CD4-positive, alpha-beta T cell treated with Interleukin-4 for 4 hours (primary cell): ENCODE measurements at regions not wholly inside any gene's neighbourhood (a gene's known extent, or its start where the extent isn't known, plus 50 kb on each side); places are given as distances from the start of the nearest gene placed in this dataset.

Experiments
- DNase-seq: peaks from one replicate; pipeline ENCODE4 v3.0.0-alpha.2; 2020

GRCh38 chr20:11329271-11329670, 588.4 kb upstream of the BTBD3 start:
- no peak for DNase-seq

GRCh38 chr20:11331096-11331495, 586.6 kb upstream of the BTBD3 start:
- no peak for DNase-seq

- DNase-seq, result no peak
Observed at GRCh38 chr20:11332381-11332780, 585.3 kb upstream of the BTBD3 start.

- DNase-seq, result no peak
Observed at GRCh38 chr20:11333634-11334033, 584.1 kb upstream of the BTBD3 start.

- no peak for DNase-seq
Observed at GRCh38 chr20:11337361-11338130, 580.1 kb upstream of the BTBD3 start.

GRCh38 chr20:11338496-11339306, 579.0 kb upstream of the BTBD3 start:
- no peak for DNase-seq

- no peak for DNase-seq
Observed at GRCh38 chr20:11344939-11345338, 572.8 kb upstream of the BTBD3 start.

- DNase-seq, result no peak
Observed at GRCh38 chr20:11347738-11348137, 570.0 kb upstream of the BTBD3 start.

GRCh38 chr20:11350126-11351005, 567.3 kb upstream of the BTBD3 start:
- no peak for DNase-seq

- no peak for DNase-seq
Observed at GRCh38 chr20:11352041-11352440, 565.7 kb upstream of the BTBD3 start.

GRCh38 chr20:11354846-11355245, 562.8 kb upstream of the BTBD3 start:
- DNase-seq, result no peak

- DNase-seq, result no peak
Observed at GRCh38 chr20:11355345-11355744, 562.3 kb upstream of the BTBD3 start.

GRCh38 chr20:11356061-11356460, 561.6 kb upstream of the BTBD3 start:
- no peak for DNase-seq

- DNase-seq, result no peak
Observed at GRCh38 chr20:11362450-11362849, 555.2 kb upstream of the BTBD3 start.

- no peak for DNase-seq
Observed at GRCh38 chr20:11364736-11365135, 553.0 kb upstream of the BTBD3 start.

GRCh38 chr20:11366660-11367059, 551.0 kb upstream of the BTBD3 start:
- no peak for DNase-seq

GRCh38 chr20:11368499-11368898, 549.2 kb upstream of the BTBD3 start:
- DNase-seq, result no peak

GRCh38 chr20:11368965-11369711, 548.6 kb upstream of the BTBD3 start:
- no peak for DNase-seq

- no peak for DNase-seq
Observed at GRCh38 chr20:11371831-11372230, 545.9 kb upstream of the BTBD3 start.

- DNase-seq, result no peak
Observed at GRCh38 chr20:11372876-11373790, 544.6 kb upstream of the BTBD3 start.

- DNase-seq, result no peak
Observed at GRCh38 chr20:11375335-11375734, 542.4 kb upstream of the BTBD3 start.
